ENCODE measurements at regions not wholly inside any gene's neighbourhood (a gene's known extent, or its start where the extent isn't known, plus 50 kb on each side); places are given as distances from the start of the nearest gene placed in this dataset.

DNA sequence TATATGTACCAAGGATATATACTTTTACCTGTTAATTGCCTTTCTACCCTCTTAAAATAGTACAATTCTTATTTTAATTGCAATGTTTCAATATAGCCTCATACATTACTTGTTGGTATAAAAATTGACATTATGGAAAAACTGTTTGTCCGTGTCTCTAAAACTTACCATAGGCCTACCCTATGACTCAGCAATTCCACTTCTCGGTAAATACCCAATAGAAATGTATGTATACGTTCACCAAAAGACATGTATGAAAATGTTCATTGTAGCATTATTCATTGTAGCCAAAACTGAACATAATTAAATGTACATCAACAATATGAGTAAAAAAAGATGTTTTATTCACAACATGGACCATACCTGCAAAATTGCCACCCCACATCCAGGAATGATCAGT, 679.2 kb upstream of the UBE2E2 start:
- Histone ChIP-seq H3K4me1 (ENCODE audit: control insufficient read depth in 1 of 2, insufficient read depth in 2 of 2, low read depth in 1 of 2, low read length in 1 of 2) (no peaks in the 10 kb centered on the region; a peak in 1 of 4 replicates), H3K79me2 (ENCODE audit: insufficient read depth) (no peaks in the 10 kb centered on the region), H4K20me1 (ENCODE audit: insufficient read depth) (no peaks in the 10 kb centered on the region), H3K9me2 (no peaks in the 10 kb centered on the region), H3K4me3 (ENCODE audit: low read depth in 2 of 2, low read length in 1 of 2) (no peak overlapping the region), H3K27me3 (ENCODE audit: insufficient read depth) (no peaks in the 10 kb centered on the region), H3K9ac (no peak overlapping the region), H3K27ac (ENCODE audit: low read depth in 2 of 2, low read length in 1 of 2) (no peak overlapping the region), H2AFZ (ENCODE audit: low read depth) (no peak overlapping the region; the same call in 1 of the 2 replicates), H3K9me3 (no peaks in the 10 kb centered on the region), H3F3A (replicated peaks; ENCODE audit: insufficient read depth) (no peaks in the 10 kb centered on the region), H3K4me2 (no peak overlapping the region), H3K36me3 (replicated peaks in 1 of 2; ENCODE audit: control insufficient read depth in 1 of 2, insufficient read depth in 2 of 2, low read length in 1 of 2) (no peaks in the 10 kb centered on the region)
- ChIA-PET CTCF (no interaction called here), POLR2A (no interaction called here)
- no peak for TF ChIP-seq NFIC (IDR thresholded peaks at IDR 0.05; ENCODE audit: borderline replicate concordance)
- TF ChIP-seq USF2 (IDR thresholded peaks at IDR 0.05; ENCODE audit: borderline replicate concordance, low read depth, low read length) = no peak
- TF ChIP-seq MXI1 (IDR thresholded peaks at IDR 0.05; ENCODE audit: low read depth, low read length) = no peak
- no peak for TF ChIP-seq EP300 (IDR thresholded peaks at IDR 0.05; ENCODE audit: borderline replicate concordance in 1 of 2, low read depth in 1 of 2, low read length in 1 of 2)
- no peak for TF ChIP-seq FOXM1 (IDR thresholded peaks at IDR 0.05; ENCODE audit: low read depth)
- TF ChIP-seq YY1 (IDR thresholded peaks at IDR 0.05; ENCODE audit: low read depth) = no peak
- TF ChIP-seq, protein P1, sequence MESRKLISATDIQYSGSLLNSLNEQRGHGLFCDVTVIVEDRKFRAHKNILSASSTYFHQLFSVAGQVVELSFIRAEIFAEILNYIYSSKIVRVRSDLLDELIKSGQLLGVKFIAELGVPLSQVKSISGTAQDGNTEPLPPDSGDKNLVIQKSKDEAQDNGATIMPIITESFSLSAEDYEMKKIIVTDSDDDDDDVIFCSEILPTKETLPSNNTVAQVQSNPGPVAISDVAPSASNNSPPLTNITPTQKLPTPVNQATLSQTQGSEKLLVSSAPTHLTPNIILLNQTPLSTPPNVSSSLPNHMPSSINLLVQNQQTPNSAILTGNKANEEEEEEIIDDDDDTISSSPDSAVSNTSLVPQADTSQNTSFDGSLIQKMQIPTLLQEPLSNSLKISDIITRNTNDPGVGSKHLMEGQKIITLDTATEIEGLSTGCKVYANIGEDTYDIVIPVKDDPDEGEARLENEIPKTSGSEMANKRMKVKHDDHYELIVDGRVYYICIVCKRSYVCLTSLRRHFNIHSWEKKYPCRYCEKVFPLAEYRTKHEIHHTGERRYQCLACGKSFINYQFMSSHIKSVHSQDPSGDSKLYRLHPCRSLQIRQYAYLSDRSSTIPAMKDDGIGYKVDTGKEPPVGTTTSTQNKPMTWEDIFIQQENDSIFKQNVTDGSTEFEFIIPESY (IDR thresholded peaks at IDR 0.05; ENCODE audit: borderline replicate concordance, low read depth) = no peak
- no peak for TF ChIP-seq GABPA (IDR thresholded peaks at IDR 0.05; ENCODE audit: low read depth)
- TF ChIP-seq, protein P2, sequence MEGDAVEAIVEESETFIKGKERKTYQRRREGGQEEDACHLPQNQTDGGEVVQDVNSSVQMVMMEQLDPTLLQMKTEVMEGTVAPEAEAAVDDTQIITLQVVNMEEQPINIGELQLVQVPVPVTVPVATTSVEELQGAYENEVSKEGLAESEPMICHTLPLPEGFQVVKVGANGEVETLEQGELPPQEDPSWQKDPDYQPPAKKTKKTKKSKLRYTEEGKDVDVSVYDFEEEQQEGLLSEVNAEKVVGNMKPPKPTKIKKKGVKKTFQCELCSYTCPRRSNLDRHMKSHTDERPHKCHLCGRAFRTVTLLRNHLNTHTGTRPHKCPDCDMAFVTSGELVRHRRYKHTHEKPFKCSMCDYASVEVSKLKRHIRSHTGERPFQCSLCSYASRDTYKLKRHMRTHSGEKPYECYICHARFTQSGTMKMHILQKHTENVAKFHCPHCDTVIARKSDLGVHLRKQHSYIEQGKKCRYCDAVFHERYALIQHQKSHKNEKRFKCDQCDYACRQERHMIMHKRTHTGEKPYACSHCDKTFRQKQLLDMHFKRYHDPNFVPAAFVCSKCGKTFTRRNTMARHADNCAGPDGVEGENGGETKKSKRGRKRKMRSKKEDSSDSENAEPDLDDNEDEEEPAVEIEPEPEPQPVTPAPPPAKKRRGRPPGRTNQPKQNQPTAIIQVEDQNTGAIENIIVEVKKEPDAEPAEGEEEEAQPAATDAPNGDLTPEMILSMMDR (IDR thresholded peaks at IDR 0.05) = no peak
- TF ChIP-seq GATA2 (CRISPR knock-in tag; IDR thresholded peaks at IDR 0.05) = no peak
- TF ChIP-seq SMC3 (IDR thresholded peaks at IDR 0.05; ENCODE audit: low read depth, low read length) = no peak
- no peak for TF ChIP-seq REST (IDR thresholded peaks at IDR 0.05; ENCODE audit: low read depth, low read length)
- no peak for TF ChIP-seq EZH2phosphoT487 (IDR thresholded peaks at IDR 0.05; ENCODE audit: borderline replicate concordance, low read depth)
- TF ChIP-seq MEF2A (IDR thresholded peaks at IDR 0.05; ENCODE audit: borderline replicate concordance, low read depth) = no peak
- no peak for DNase-seq
- 71% methylated on average over 3 of the region's 3 CpGs for WGBS (ENCODE audit: low lambda C conversion rate)

All from SK-N-SH (cell line).